NCI-H510A treated with DMSO at 0.1 percent for 48 hours (cell line): ENCODE measurements at regions not wholly inside any gene's neighbourhood (a gene's known extent, or its start where the extent isn't known, plus 50 kb on each side); places are given as distances from the start of the nearest gene placed in this dataset.

Source experiments
- DNase-seq: peaks from one replicate; lab custom pipeline; 2025; lab: John Stamatoyannopoulos, UW

DNA sequence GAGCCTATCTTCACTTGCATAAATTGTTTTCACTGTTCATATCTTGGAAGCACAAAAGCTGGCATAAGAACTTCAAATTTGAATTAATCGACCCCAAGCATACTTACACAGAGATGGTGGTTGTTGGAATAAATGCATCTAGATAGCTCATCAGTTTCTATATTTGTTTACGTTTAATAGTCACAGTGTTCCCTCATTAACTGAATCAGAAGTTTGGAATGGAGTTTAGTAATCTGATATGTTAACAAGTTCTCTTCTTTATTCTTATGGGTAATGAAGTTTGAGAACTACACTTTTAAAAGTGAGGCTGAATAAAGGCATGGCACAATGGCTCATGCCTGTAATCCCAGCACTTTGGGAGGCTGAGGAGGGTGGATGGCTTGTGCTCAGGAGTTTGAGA lies 886.7 kb upstream of the PCDH20 start:
- no peak for DNase-seq

DNA sequence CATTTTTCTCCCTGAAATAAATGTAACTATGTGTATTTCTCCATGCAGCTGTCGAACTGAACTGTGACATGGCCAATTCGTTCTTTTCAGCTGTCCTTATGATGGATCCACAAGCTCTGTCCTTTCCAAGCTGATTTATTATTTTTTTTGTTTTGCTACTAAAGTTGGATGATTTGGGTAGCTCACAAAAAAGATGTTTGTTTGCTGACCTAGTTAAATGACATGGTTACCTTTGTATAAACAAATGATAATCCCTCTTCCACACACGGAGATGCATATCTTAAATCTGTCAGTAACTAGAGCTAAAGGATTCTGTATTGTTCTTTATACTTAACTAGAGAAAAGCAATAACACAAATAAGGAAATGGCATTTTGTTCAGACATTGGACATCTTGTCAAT lies 884.3 kb upstream of the PCDH20 start:
- DNase-seq, result no peak

DNA sequence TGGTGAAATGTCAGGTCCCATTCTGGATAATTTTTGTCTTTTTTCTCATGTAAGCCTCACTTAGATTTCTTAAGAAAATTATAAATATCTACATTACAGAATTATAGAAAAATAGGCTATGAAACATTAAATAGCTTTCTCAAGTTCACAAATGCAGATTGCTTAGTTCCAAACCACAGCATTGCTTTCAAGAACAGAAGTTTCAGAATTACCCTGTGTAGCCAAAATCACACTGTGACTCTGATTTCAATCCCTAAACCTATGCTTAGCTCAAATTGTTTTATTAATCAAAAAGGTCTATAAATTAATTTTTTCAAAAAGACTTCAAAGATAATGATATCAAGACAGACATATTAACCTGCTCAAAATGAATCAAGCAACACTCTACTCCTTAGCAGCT lies 881.2 kb upstream of the PCDH20 start:
- DNase-seq, result no peak

DNA sequence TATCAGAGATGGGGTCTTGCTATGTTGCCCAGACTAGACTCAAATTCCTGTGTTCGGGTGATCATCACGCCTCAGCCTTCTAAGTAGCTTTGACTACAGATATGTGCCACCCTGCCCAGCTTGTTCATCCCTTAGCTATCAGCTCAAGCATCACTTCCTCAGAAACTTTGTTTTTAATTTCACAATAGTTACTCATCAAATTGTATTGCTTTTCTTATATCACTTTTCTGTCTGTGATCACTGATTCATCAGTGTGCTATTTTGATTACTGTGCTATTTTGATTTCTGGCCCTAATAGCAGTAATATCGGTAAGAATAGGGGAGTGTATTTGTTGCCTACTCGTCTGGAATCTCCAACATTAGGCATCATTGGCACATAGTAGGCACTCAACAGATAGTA lies 878.6 kb upstream of the PCDH20 start:
- DNase-seq, result no peak

DNA sequence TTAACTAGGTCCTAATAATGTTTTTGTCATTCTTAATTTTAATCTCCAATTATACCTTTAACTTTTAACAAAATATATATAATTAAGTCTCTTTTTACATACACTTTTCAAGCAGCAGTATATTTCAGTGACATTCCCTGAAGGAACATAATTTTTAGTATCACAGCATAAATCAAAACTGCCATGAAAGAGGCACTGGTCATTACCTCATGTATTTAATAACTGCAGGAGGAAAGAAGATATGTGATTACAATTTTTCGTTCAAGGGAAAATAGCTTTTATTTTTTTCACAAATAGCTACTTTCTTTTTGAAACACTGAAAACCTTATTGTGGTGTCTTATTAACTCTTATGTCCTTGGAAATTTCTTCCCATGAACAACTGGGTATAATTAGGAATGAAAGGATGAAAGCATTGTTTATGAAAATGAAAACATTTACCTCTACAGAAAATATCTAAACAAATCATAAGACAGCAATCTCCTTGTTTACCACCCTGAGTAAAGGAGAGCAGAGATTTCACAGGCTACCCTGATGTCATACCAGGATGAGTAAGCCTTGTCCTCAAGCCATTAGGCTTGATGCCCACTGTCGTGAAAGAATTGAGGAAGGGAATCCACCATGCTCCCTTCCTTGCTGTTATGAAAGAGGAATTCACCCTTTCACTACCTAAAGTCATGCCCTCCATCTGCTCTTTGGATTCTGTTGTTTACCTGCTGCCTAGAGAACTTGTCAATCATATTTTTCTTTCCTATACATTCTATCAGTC lies 877.2 kb upstream of the PCDH20 start:
- DNase-seq, result no peak

DNA sequence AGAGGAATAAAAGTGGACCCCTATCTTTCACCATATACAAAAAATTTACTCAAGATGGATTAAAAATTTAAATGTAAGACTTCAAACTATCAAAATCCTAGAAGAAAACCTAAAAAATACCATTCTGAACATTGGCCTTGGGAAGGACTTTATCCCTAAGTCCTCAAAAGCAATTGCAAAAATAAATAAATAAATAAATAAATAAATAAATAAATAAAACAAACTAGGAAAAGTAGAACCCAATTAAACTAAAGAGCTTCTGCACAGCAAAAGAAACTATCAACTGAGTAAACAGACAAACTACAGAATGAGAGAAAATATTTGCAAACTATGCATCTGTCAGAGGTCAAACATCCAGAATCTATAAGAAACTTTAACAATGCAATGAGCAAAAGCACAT lies 874.9 kb upstream of the PCDH20 start:
- no peak for DNase-seq

DNA sequence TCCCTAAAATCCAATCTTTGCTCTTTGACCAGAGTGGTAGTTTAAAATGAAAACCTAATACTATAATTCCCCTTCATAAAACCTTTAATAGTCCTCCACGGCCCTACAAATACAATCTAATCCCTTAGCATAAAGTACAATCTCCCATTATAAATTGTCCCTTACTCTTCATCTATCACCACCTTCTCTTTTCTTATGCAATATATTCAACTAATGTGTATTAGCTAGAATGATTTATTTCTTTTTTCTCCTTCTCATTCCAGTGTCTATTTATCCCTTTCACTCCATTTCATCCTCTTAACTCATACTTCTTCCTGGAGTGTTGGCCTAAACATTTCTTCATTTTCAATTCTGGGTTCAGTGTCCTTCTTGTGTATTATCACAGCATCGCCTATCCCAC lies 872.1 kb upstream of the PCDH20 start:
- no peak for DNase-seq

DNA sequence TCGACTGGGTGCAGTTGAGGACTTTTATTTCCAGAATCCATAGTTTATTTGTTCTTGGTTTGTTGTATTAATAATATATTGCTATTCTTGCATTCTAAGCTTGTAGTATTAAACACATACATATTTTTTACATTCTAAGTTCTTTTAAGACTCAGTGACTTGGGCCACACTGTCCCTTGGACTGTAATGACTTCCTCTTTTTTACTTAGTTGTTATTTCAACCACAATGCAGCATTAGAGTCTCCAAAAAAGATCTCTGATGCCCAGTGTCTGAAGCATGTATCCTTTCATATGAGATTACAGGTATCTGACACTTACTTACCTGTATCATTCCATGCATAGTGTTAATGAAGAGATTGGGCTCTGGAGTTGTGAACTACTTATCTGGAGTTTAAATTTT lies 864.9 kb upstream of the PCDH20 start:
- no peak for DNase-seq

DNA sequence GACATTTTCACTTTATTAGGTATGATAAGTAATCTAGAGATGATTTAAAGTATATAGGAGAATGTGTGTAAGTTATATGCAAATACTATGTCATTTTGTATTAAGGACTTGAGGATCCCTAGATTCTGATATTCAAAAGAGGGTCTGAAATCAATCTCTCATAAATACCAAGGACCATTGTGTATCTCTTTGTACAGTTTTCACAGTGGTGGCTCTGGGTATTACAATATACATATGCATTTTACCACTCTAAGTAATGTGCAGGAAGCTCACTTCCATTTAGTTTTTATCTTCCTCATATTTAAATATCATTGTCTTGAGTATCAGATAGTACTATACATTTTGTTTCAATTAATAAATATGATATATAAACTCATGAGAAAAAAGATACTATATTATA lies 862.6 kb upstream of the PCDH20 start:
- DNase-seq, result no peak

DNA sequence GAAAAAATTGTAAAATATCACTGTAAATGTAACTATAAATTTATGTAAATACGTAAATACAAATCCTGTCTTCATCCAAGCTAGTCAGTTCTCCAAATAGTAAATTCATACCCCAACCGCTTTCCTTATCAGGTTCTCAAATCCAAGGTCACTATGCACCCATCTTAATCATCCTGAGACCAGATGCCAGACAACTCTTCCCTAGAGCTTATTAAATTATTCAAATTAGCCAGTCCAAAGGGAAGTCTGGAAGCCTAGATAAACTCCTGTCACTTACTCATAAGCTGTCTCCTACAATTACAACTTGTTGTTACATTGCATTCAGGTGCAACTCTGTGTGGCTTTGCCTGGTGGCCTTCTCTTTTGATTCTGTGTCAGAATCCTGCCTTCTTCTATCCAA lies 836.1 kb upstream of the PCDH20 start:
- DNase-seq, result no peak

DNA sequence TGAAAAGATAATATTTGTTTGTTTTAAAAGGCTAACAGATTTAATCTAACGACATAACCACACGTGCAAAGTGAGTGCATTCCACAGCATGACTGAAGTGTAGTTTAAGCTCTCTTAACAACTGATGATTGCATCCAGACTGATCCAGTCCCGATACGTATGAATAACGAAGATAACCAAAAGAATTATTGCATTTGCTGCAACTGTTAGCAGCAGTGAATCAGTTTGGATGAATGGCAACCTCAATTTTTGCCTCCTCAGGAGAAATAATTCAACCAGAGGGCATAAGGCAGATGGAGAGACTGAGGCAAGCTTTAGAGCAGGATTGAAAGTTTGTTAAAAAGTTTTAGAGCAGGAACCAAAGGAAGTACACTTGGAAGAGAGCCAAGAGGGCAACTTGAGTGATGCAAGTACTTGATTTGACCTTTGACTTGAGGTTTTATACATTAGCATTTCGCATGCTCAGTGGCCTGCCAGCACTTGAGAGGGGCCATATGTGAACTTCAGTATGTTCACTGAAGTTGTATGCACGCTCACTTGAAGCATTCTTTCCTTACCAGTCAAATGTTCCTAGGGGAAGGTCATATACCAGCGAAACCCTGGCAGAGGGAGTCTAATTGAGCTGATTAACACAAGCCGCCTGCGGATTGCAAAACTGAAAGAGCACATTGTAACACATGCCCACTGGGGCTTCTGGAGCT lies 835.0 kb upstream of the PCDH20 start:
- no peak for DNase-seq

DNA sequence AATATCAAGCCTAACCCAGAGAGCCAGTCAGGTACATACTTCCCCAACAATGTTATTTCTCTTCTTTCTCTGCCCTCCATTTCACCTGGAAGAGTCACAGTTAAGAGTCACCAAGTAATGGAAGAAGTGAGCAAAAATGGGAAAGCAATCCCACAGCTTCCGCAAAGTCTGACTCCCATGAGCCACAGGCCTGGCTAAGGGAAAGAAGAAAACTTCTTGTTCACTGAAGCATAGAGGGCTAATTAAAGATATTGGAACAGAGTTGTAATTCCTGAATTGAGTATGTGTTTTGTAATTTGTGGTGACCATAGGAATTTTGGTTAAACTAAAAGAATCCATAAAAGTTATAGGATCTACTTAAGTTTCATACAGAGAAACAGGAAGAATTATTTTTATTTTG lies 830.9 kb upstream of the PCDH20 start:
- no peak for DNase-seq

DNA sequence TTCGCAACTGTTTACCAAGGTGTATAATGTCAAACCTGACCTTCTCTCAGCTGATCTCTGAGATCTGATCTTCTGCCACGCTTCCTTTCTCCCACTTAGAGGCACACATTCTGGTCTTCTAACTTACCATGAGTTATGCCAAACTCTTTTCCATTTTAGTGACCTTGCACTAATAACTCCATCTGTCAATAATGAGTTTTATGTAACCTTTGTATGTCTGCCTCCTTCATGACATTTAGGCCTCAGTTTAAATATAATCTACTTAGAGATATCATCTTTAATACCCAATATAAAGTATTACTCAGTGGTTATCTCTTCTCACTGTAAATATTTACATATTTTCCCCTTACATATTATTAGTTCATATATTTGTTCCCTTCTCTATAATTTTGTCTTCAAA lies 827.5 kb upstream of the PCDH20 start:
- DNase-seq, result no peak

DNA sequence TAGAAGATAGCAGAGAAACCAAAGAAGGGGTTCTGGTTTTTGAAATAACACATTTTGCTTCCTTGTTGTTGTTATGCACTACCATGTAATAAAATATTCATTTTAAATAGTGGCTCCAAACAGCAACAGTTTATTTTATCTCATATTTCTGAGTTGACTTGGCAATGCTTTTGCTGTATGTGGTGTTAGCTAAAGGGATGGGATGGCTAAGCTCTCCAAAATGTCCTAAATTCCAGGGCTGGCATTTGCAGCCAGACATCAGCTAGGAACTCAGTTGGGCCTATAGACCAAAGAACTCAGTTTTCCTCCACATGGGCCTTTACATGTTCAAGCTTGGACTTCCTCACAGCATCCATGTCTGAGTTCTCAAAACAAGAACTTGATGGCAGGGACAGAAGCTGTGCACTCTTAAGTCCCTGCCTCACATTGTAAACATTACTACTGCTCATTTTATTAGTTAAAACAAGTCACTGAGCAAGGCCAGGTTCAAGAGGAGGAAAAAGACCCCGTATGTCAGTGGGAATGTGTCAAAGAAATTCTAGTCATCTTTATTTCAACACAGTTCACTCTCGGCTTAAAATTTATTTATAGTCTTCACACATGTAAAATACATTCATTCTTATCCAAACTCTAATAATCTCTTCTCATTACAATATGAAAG lies 819.3 kb upstream of the PCDH20 start:
- DNase-seq, result no peak

DNA sequence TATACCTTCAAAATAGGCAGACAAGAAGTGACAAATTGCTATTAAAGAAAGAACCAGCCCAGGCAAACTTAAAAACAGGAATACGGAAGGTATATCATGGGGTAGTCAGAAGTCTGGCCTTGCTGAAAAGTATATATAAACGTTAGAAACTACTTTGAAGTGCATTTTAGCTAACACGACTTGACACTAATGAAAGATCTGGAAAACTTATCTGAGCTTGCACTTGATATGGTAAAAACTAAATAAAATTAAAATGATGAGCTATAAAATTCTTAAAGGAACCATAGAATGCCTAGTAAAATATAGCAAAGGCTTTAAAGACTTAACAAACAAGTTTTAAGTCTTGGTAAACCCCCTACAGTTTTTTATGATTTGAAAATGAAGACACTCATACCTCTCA lies 795.3 kb upstream of the PCDH20 start:
- DNase-seq, result no peak

DNA sequence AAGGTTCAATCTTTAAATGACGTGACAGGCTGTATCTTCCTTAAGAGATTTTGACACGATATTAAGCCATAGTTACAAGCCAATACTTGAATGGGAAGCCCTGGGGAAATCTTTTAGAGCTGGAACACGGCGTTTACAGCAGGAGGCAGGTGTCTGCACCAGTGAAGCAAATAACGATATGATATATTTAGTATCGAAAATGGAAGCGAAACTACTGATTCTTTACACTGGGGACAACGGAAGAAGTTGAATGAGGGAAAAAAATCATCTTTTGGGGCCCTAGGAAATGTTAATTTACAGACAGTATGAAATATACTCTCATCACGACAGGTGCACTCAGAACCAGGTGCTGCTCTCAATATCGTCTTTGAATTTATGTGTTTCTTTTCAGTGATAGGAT lies 793.9 kb upstream of the PCDH20 start:
- DNase-seq, result peak; percentile 11

DNA sequence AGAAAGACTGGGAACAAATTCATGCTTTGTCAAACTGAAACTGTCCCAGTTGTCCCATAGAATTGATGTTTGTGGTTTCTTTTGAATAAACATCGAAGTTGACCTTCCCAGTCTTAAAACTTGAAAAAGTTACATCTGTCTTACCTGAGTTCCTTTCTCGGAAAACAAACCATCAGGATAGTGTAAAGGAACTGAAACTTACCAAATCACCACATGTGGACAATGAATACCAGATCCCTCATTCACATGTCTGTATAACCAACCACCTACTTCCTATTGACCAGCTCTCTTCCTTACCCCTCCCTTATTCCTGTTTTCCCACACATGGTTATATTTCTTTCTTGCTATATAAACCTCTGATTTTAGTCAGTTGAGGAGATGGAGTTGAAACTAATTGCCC lies 791.7 kb upstream of the PCDH20 start:
- no peak for DNase-seq

DNA sequence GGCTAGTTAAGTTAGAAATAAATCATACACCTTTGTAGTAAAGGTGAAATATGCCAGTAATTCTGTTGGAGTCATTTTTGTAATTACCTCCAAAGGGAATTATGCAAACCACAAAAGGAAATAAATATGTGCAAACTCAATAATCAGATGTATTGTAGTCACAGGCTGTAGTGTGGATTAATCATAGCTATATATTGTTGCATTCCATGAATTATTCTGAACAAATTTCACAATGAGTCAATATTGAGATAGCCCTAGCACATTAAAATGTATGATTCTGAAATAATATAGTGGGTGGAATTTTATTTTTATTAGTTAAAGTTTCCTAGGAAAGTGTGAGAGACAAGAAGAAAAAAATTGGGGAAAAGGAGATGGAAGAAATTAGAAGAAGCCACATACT lies 790.5 kb upstream of the PCDH20 start:
- DNase-seq, result no peak

DNA sequence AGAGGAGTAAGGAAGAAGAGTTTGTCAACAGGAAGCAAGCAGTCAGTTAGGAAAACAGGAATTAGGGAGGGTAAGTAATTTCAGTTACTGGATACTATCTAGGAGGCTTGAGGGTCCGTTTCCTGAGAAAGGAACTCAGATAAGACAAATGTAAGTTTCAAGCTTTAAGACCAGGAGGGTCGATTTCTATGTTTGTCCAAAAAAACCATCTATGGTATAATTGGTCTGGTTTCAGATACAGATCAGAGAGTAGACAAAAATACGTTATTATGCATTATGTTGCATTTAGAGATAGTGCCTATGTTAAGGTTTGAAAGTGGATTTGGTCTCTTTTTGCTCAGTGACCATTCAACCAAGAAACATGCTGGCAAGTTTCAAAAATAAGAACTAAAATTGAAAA lies 789.6 kb upstream of the PCDH20 start:
- no peak for DNase-seq

DNA sequence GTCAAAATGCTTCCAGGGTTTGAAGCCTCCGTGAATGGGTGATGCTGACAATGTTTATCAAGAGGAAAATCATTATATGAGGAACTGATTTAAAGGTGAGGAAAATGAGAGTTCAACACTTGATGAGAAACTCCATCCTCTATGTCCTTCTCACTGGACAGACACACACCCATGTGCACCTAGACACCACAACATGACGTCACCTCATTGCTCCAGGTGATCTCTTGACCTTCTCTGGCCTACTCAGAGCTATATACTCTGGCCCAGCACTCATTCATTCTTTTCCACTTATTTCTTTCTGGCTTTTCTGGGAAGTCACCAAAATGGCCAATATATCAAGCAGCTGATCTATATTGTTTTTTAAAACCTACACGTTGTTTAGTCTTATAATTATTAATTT lies 778.7 kb upstream of the PCDH20 start:
- DNase-seq, result no peak

DNA sequence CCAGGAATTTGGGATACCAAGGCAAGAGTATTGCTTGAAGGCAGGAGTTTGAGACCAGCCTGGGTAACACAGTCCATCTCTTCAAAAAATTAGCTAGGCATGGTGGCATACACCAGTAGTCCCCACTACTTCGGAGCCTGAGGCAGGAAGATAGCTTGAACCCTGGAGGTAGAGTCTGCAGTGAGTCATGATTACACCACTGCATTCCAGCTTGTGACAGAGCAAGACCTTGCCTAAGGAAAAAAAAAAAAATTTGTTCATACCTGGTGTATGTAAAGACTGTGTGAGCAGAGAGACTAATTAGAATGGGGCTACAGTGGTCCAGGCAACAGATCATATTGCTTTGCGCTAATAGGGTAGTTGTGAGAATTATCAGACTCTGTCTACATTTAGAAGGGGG lies 778.3 kb upstream of the PCDH20 start:
- DNase-seq, result no peak

DNA sequence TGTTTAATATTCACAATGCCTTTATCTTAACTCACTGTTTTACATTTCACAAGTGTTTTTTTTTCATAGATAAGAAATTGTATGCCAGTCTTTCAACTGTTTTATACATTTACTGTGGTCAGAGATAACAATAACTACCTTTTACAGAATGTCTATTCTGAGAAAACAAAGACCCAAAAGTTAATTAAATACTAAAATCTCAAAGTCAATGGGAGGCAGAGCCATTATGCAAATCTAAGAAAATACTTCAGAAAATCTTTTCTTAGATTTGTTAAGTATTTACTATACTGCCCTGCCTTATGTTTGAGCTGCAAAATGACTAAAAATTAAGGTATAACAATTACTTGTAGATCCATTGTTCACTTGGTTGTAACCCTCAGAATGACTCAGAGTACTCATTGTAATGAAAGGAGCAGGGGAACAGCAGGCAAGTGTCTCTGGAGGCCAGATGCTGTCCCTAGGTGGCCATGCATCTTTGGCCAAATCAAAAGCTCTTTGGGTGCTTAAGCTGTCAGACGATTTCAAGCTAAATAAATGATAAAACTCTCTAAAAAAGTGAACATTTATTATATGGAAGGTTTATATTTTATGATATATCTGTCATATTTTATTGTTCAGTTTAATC lies 770.1 kb upstream of the PCDH20 start:
- no peak for DNase-seq

DNA sequence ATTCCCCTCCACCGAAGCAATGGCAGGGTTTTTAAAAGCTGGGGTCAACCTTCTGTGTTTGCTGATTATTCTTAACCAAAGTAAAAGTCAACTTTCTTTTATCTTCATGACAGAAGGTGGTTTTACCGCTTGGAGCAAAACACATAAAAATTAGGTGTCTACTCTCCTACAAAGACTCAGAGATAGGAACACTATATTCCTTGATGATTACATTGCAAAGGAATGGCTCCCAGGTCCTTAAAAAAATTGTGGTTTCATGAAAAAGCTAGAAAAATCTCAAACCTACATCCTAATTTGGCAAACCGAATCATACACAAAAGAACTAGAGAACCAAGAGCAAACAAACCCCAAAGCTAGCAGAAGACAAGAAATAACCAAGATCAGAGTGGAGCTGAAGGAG lies 760.4 kb upstream of the PCDH20 start:
- no peak for DNase-seq
